ENCODE measurements at regions not wholly inside any gene's neighbourhood (a gene's known extent, or its start where the extent isn't known, plus 50 kb on each side); places are given as distances from the start of the nearest gene placed in this dataset.
"Not testable (repeated sequence)": the region's sequence is repeated elsewhere in the genome, so short reads cannot be mapped to it uniquely, and the experiment has no call there.

DNA sequence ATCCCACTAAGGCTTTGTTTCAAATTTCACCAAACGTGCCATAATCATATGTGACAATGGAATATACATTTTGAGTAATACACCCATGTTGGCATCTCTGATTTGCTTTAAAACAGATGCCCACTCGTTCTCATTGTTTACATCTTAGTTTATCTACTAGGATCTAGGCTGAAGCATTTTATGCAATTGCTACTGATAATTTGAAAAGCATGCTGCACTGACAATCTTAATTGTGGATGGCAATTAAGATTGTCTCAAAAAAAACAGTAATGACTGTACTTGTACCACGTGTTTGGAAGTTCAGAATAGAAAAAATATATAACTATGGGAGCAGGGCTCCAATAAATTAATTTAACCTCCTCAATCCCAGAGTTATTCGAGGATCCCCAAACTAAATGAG lies 136.8 kb downstream of the CRPPA start:
- Histone ChIP-seq H3K4me1 (ENCODE audit: control insufficient read depth, insufficient read depth, low read length) (no peaks in the 10 kb centered on the region), H3K27me3 (ENCODE audit: control insufficient read depth, insufficient read depth, low read length) (no peaks in the 10 kb centered on the region), H3K9ac (ENCODE audit: low read depth, low read length) (no peak overlapping the region), H3K27ac (ENCODE audit: low read depth, low read length) (no peak overlapping the region), H3K9me3 (ENCODE audit: control insufficient read depth, insufficient read depth, low read length) (no peaks in the 10 kb centered on the region), H3K4me3 (ENCODE audit: low read depth, low read length) (no peak overlapping the region), H3K36me3 (ENCODE audit: control insufficient read depth, insufficient read depth, low read length) (no peaks in the 10 kb centered on the region)

DNA sequence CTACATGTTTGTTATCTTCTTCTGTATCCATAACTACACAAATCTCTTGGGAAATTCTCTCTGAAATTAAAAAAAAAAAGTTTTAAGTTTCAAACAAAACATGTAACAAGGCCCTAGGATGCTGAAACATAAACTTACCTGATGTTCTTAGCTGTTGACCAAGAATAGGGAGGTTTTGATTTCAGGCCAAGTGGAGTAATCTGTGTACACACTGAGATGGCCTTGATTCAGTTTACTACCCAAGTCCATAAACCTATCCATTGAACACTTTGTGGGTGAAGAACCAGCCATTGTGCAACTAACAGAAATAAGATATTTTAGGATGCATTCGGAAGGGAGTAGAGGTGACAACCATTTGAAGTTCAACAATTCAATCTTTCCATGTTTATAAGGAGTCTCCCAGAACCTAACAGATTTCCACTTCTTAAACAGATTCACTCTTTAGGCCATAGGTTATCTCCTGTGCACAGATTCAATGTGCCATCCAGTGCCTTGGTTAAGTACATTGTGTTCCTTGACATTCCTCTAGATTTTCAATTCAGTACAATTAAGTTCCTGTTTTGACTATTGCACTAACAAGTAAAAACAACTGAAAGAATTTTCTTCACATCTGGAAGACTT lies 143.1 kb downstream of the CRPPA start:
- no peak overlapping the region for H3K4me3 ChIP-seq (ENCODE audit: low read depth, low read length)
- no peak overlapping the region for H3K9ac ChIP-seq (ENCODE audit: low read depth, low read length)
- no peaks in the 10 kb centered on the region for H3K36me3 ChIP-seq (ENCODE audit: control insufficient read depth, insufficient read depth, low read length)
- H3K27ac ChIP-seq (ENCODE audit: low read depth, low read length): no peak overlapping the region
- no peaks in the 10 kb centered on the region for H3K27me3 ChIP-seq (ENCODE audit: control insufficient read depth, insufficient read depth, low read length)
- H3K9me3 ChIP-seq (ENCODE audit: control insufficient read depth, insufficient read depth, low read length): no peaks in the 10 kb centered on the region
- H3K4me1 ChIP-seq (ENCODE audit: control insufficient read depth, insufficient read depth, low read length): peaks cover 1% of the 10 kb centered on the region

DNA sequence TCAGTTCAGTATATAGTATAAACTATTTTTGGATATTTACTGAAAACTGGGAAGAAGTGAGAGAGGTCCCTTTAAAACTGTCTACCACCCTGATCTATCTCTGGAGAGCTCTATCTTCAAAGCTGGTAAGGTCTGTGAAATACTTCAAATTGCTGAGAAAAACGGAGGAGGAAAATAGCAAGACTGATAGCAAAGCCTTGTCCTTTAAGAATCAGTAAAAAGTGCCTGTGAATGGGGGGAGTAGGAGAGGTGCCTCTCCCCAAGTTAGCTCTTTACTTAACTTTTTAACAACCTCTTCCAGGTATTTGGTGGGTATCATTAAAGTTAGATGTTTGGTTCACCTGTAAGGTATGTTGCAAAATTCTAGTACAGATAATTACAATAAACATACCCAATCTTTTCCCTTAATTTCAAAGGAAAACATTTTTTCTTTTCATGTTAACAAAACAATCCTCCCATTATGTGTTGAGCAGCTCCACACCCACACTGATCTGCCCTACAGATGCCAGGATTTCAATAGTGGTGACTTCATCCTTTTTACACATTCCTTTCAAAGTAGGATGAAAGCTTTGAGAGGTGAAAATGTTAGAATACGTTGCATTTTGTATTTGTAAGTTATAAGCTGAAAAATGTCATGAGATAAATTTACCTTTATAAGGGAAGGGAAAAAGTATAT lies 149.2 kb downstream of the CRPPA start:
- Histone ChIP-seq H3K4me1 (ENCODE audit: control insufficient read depth, insufficient read depth, low read length) (peaks cover 25% of the 10 kb centered on the region), H3K36me3 (ENCODE audit: control insufficient read depth, insufficient read depth, low read length) (no peaks in the 10 kb centered on the region), H3K9me3 (ENCODE audit: control insufficient read depth, insufficient read depth, low read length) (no peaks in the 10 kb centered on the region), H3K27me3 (ENCODE audit: control insufficient read depth, insufficient read depth, low read length) (no peaks in the 10 kb centered on the region), H3K4me3 (ENCODE audit: low read depth, low read length) (peak overlapping the region; percentile 33; the same call in 1 of the 2 replicates), H3K27ac (ENCODE audit: low read depth, low read length) (peak overlapping the region; percentile 90), H3K9ac (ENCODE audit: low read depth, low read length) (peak overlapping the region; percentile 30; the same call in 1 of the 2 replicates)

DNA sequence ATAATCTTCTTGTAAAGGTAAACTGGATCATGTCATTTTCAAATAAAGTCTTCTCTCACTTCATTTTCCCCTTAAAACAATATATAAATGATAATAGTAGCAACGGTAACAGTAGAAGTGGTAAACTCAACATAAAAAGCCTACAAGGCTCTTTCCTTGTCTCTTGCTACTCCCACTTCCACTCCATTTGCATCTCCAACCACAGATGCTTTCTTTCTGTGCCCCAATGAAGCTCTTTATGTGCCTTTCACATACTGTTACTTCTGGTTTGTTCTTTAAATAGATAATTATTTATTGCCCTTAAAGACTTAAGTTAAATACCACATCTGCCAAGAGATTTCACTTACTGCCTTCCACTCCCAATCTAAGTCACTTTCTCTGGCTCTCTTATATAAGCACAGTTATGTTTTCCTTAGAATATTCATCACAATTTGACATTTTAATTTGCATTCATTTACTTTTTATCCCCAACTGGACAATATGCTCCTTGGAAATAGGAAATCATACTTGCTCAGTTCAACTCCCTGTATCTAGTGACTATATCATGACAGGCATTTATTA lies 149.9 kb downstream of the CRPPA start:
- H3K27me3 ChIP-seq (ENCODE audit: control insufficient read depth, insufficient read depth, low read length): no peaks in the 10 kb centered on the region
- H3K36me3 ChIP-seq (ENCODE audit: control insufficient read depth, insufficient read depth, low read length): no peaks in the 10 kb centered on the region
- peak overlapping the region; percentile 90 for H3K27ac ChIP-seq (ENCODE audit: low read depth, low read length)
- H3K4me3 ChIP-seq (ENCODE audit: low read depth, low read length): peak overlapping the region; percentile 33; the same call in 1 of the 2 replicates
- no peak overlapping the region; the same call in 1 of the 2 replicates for H3K9ac ChIP-seq (ENCODE audit: low read depth, low read length)
- H3K9me3 ChIP-seq (ENCODE audit: control insufficient read depth, insufficient read depth, low read length): no peaks in the 10 kb centered on the region
- H3K4me1 ChIP-seq (ENCODE audit: control insufficient read depth, insufficient read depth, low read length): peaks cover 25% of the 10 kb centered on the region

DNA sequence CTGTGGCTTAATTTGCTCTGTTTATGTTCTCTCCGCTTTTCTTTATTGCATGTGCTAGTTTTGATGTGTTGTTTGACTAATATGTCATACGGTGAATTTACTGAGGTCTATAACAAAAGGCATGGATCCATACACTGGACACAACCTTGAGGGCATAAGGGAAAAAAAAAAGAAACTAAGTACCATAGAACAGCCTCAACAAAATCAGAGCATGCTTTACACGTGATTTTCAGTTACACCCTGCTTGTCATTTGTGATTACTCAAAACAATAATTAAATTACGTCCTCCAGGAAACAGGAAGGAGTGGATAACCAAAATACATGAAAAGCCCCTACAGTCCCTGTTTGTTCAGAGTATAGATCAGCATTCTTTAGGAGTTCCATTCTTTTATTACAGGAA lies 150.5 kb downstream of the CRPPA start:
- Histone ChIP-seq H3K9me3 (ENCODE audit: control insufficient read depth, insufficient read depth, low read length) (no peaks in the 10 kb centered on the region), H3K9ac (ENCODE audit: low read depth, low read length) (no peak overlapping the region), H3K27ac (ENCODE audit: low read depth, low read length) (no peak overlapping the region), H3K4me1 (ENCODE audit: control insufficient read depth, insufficient read depth, low read length) (peaks cover 25% of the 10 kb centered on the region), H3K4me3 (ENCODE audit: low read depth, low read length) (no peak overlapping the region), H3K27me3 (ENCODE audit: control insufficient read depth, insufficient read depth, low read length) (no peaks in the 10 kb centered on the region), H3K36me3 (ENCODE audit: control insufficient read depth, insufficient read depth, low read length) (no peaks in the 10 kb centered on the region)

DNA sequence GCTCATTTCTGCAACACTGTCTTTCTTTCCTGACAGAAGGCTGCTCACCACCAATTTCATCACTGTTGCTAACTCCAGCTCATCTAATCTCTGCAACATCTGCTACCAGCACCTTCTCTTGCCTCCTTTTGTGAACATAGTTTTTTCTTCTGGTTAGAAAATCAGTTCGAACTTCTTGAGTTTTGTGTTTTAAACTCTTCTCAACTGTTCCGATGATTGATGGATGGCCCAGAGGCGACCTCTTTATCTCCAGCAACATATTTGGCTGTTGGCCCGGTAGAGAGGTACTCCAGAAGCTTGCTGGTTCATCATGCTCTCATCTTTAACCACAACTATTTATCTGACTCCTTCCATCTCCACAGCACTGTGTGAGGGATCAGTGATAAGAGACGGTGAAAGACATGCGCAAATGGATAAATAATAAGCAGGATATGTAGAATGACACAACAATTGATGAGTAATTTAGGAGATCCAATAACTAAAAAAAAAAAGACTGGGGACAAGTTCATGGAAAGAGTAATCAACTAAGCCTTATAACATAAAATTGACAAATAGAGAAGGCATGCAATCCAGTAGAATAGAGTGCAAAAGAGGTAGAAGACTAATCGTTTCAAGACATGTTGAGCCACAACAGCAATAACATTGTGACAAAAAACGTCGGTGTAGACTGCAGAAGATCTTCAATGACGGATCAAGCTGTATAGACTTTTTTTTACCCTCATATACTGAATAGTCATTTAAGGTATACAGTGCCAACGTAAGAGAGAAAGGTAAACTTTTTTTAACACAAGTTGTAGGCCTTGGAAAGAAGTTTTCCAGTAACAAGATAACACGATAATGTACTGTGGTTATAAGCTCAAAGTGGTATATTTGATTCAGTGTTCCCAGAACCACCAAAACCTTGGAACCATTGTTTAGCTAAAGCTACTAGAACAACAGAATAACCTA lies 152.2 kb downstream of the CRPPA start:
- Histone ChIP-seq H3K27ac (ENCODE audit: low read depth, low read length) (no peak overlapping the region), H3K4me3 (ENCODE audit: low read depth, low read length) (no peak overlapping the region), H3K4me1 (ENCODE audit: control insufficient read depth, insufficient read depth, low read length) (peaks cover 25% of the 10 kb centered on the region), H3K36me3 (ENCODE audit: control insufficient read depth, insufficient read depth, low read length) (no peaks in the 10 kb centered on the region), H3K27me3 (ENCODE audit: control insufficient read depth, insufficient read depth, low read length) (no peaks in the 10 kb centered on the region), H3K9me3 (ENCODE audit: control insufficient read depth, insufficient read depth, low read length) (no peaks in the 10 kb centered on the region), H3K9ac (ENCODE audit: low read depth, low read length) (no peak overlapping the region)

DNA sequence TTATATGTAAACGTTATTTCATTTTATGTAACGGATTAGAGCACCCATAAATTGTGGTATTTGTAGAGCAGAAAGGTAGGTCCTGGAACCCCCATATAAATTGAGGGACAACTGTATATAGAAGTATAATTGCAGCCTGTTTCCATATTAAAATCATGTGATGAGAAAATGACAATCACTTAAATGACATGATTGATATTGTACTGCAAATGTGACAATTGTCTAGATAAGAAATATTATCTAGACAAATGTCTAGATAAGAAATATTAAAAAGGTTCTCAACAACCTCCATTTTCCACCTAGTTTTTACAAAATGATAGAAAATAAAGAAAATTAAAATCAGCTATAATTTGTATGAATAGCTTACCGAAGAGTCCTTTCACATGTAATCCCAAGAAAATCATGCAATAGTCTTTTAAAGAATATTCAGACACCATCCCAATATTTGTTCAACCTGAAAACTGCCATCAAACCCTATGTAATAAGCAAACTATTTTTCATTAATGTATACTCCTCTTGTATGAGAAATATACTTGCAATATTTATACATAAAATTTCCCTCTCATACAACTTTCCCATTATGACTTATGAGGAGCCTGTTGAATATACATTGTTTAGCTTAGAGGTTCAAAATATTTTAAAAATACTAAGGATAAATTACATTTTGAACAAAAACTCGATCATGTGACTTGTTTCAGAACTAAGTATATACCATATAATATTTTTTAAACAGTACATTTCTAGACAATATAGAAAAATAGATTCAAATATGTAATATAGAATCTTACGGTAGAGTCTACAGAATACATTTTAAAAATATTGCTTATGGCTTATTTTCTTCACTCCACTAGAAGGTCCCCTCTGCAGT lies 153.2 kb downstream of the CRPPA start:
- Histone ChIP-seq H3K4me1 (ENCODE audit: control insufficient read depth, insufficient read depth, low read length) (peaks cover 23% of the 10 kb centered on the region), H3K27me3 (ENCODE audit: control insufficient read depth, insufficient read depth, low read length) (no peaks in the 10 kb centered on the region), H3K27ac (ENCODE audit: low read depth, low read length) (no peak overlapping the region), H3K9ac (ENCODE audit: low read depth, low read length) (no peak overlapping the region), H3K36me3 (ENCODE audit: control insufficient read depth, insufficient read depth, low read length) (no peaks in the 10 kb centered on the region), H3K4me3 (ENCODE audit: low read depth, low read length) (no peak overlapping the region), H3K9me3 (ENCODE audit: control insufficient read depth, insufficient read depth, low read length) (no peaks in the 10 kb centered on the region)

DNA sequence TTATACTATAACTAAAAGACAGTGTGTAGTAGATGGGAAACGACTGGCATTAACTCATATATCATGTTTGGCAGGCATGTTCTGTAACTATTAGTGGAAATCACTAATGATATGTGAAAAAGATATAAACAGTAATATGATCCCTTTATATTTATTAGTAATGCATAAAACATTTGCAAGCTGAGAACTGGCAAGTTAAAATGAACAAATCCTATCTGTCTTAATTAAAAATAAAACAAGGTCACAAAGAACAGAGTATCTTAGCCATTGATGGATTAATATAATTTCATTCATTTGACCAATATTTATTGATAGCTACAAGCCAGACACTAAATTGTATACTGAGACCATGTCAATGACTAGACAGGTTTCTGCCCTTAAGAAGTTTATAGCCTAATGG lies 154.5 kb downstream of the CRPPA start:
- no peak overlapping the region for H3K4me3 ChIP-seq (ENCODE audit: low read depth, low read length)
- no peaks in the 10 kb centered on the region for H3K27me3 ChIP-seq (ENCODE audit: control insufficient read depth, insufficient read depth, low read length)
- no peak overlapping the region for H3K9ac ChIP-seq (ENCODE audit: low read depth, low read length)
- no peaks in the 10 kb centered on the region for H3K9me3 ChIP-seq (ENCODE audit: control insufficient read depth, insufficient read depth, low read length)
- no peaks in the 10 kb centered on the region for H3K36me3 ChIP-seq (ENCODE audit: control insufficient read depth, insufficient read depth, low read length)
- H3K27ac ChIP-seq (ENCODE audit: low read depth, low read length): no peak overlapping the region
- peaks cover 12% of the 10 kb centered on the region for H3K4me1 ChIP-seq (ENCODE audit: control insufficient read depth, insufficient read depth, low read length)

DNA sequence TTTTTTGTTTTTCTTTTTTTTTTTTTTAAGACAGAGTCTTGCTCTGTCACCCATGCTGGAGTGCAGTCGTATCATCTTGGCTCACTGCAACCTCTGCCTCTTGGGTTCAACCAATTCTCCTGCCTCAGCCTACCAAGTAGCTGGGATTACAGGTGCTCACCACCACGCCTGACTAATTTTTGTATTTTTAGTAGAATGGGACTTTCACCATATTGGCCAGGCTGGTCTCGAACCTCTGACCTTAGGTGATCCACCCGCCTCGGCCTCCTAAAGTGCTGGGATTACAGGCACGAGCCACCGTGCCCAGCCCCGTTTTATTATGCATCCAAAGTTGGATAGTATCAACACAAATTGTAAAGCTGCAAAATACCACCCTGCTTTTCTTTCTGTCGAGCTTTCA lies 154.9 kb downstream of the CRPPA start:
- not testable (repeated sequence) for H3K27ac ChIP-seq (ENCODE audit: low read depth, low read length); H3K4me1 ChIP-seq (ENCODE audit: control insufficient read depth, insufficient read depth, low read length); H3K27me3 ChIP-seq (ENCODE audit: control insufficient read depth, insufficient read depth, low read length); H3K36me3 ChIP-seq (ENCODE audit: control insufficient read depth, insufficient read depth, low read length); H3K9ac ChIP-seq (ENCODE audit: low read depth, low read length); H3K4me3 ChIP-seq (ENCODE audit: low read depth, low read length); H3K9me3 ChIP-seq (ENCODE audit: control insufficient read depth, insufficient read depth, low read length)

DNA sequence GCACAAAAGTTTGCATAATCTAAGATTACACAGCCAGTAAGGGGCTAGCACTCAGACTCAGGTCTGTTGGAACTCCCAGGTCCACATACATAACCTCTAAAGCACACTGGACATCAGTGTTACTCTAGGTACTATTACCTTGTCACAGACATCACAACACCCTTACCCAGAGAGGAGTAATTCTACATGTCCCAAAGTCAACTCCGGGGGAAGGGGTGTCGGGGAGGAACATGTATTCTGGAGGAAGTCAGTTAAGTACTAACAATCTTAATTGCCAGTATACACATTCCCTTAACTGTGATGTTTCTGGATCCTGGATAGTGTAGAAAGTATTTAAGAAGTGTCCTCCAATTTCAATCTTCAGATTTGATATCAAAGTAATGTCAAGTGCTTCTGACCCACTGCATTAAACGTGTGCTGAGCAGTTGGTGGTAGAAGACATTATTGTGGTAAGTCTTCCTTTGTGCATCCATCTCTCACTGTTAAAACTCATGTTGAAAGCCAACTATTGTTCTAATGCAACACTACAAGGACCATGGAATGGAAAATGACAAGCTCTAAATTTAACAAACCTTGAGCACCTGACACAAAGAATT lies 155.4 kb downstream of the CRPPA start:
- Histone ChIP-seq H3K27ac (ENCODE audit: low read depth, low read length) (no peak overlapping the region), H3K9me3 (ENCODE audit: control insufficient read depth, insufficient read depth, low read length) (no peaks in the 10 kb centered on the region), H3K4me1 (ENCODE audit: control insufficient read depth, insufficient read depth, low read length) (peaks cover 3% of the 10 kb centered on the region; the same call in 1 of the 2 replicates), H3K9ac (ENCODE audit: low read depth, low read length) (no peak overlapping the region), H3K27me3 (ENCODE audit: control insufficient read depth, insufficient read depth, low read length) (no peaks in the 10 kb centered on the region), H3K4me3 (ENCODE audit: low read depth, low read length) (no peak overlapping the region), H3K36me3 (ENCODE audit: control insufficient read depth, insufficient read depth, low read length) (no peaks in the 10 kb centered on the region)
